Bronchial epithelial cell (primary cell): ENCODE measurements at regions not wholly inside any gene's neighbourhood (a gene's known extent, or its start where the extent isn't known, plus 50 kb on each side); places are given as distances from the start of the nearest gene placed in this dataset.
A peak's percentile ranks its signal among the peaks of the same experiment; 100 is the strongest.

Experiments
- DNase-seq: peaks from one replicate; pipeline ENCODE4 v3.0.0-alpha.2; 2010; ENCODE audit warnings: low read depth
- FAIRE-seq: peaks from 2 replicates; lab custom pipeline; 2011; peaks lifted over from hg19 to GRCh38; lab: Jason Lieb, UNC
- H3K27me3 ChIP-seq: 2 replicates; pipeline ENCODE4 v1.5.1; 2011; ENCODE audit warnings: low read length; ENCODE audit not compliant: control insufficient read depth, insufficient read depth
- H3K36me3 ChIP-seq: 2 replicates; pipeline ENCODE4 v1.5.1; 2011; ENCODE audit warnings: low read length; ENCODE audit not compliant: control insufficient read depth, insufficient read depth
- H3K4me3 ChIP-seq: 2 replicates; pipeline ENCODE4 v1.5.1; 2011; ENCODE audit warnings: mild to moderate bottlenecking, low read depth, low read length, control low read depth
- CTCF ChIP-seq: IDR thresholded peaks from 2 replicates; pipeline ENCODE4 v1.5.1; 2011; ENCODE audit warnings: mild to moderate bottlenecking, moderate library complexity, low read length, control low read depth, inconsistent platforms; ENCODE audit not compliant: insufficient read depth, severe bottlenecking

- TF ChIP-seq CTCF: no peak
- Histone ChIP-seq H3K4me3 (no peak overlapping the region), H3K36me3 (no peaks in the 10 kb centered on the region), H3K27me3 (no peaks in the 10 kb centered on the region)
- peak; percentile 99 for FAIRE-seq
- no peak for DNase-seq
Observed at GRCh38 chr2:2573658-2574293, 242.7 kb upstream of the MYT1L start.

GRCh38 chr2:2573205-2573604 lies 242.1 kb upstream of the MYT1L start:
- FAIRE-seq: no peak

GRCh38 chr2:2572393-2573204 lies 241.5 kb upstream of the MYT1L start:
- no peaks in the 10 kb centered on the region for H3K27me3 ChIP-seq

More at GRCh38 chr2:2573205-2573604, 242.1 kb upstream of the MYT1L start:
- Histone ChIP-seq H3K27me3 (no peaks in the 10 kb centered on the region), H3K36me3 (no peaks in the 10 kb centered on the region), H3K4me3 (no peak overlapping the region)
- TF ChIP-seq CTCF: no peak
- DNase-seq: no peak

GRCh38 chr2:2571301-2572150 lies 240.5 kb upstream of the MYT1L start:
- DNase-seq: no peak
- FAIRE-seq: no peak
- H3K27me3 ChIP-seq: no peaks in the 10 kb centered on the region
- H3K36me3 ChIP-seq: no peaks in the 10 kb centered on the region
- no peak for TF ChIP-seq CTCF
- H3K4me3 ChIP-seq: no peak overlapping the region

More at GRCh38 chr2:2572393-2573204, 241.5 kb upstream of the MYT1L start:
- DNase-seq (no peak), FAIRE-seq (no peak)
- no peak for TF ChIP-seq CTCF
- Histone ChIP-seq H3K36me3 (no peaks in the 10 kb centered on the region), H3K4me3 (no peak overlapping the region)

- Histone ChIP-seq H3K27me3 (no peaks in the 10 kb centered on the region), H3K4me3 (no peak overlapping the region), H3K36me3 (no peaks in the 10 kb centered on the region)
- DNase-seq: no peak
- no peak for FAIRE-seq
- no peak for TF ChIP-seq CTCF
Observed at GRCh38 chr2:2570871-2571270, 239.8 kb upstream of the MYT1L start.
